ENCODE measurements at regions not wholly inside any gene's neighbourhood (a gene's known extent, or its start where the extent isn't known, plus 50 kb on each side); places are given as distances from the start of the nearest gene placed in this dataset.

DNA sequence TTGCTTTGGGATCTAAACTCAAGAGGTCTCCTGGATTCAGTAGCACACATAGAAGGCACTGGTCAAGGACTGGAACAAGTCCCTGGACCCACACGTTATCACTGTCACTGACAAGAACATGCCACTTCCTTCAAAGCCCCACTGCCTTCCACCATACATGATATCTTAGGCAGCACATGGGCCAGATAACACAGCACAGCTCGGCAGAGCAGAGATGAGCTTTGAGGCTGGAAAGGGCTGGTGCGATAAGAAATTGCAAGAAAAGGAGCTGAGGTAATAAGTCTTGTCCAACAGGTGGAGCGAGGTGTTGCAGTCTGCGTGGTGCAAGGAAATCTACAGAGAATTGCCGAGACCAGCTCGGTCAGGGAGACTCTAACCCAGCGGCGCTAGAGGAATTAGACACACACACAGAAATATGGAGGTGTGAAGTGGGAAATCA lies 139.8 kb upstream of the CDK13 start:
- TF ChIP-seq CTCF (IDR thresholded peaks at IDR 0.05) (no peak), POLR2A (IDR thresholded peaks at IDR 0.05; ENCODE audit: low read length) (no peak), CEBPB (IDR thresholded peaks at IDR 0.05) (no peak), CHD4 (IDR thresholded peaks at IDR 0.05; ENCODE audit: borderline replicate concordance) (no peak), NPAS2 (CRISPR knock-in tag; IDR thresholded peaks at IDR 0.05; ENCODE audit: borderline replicate concordance) (no peak), BHLHE40 (IDR thresholded peaks at IDR 0.05; ENCODE audit: low read depth, low read length) (no peak), EHMT2 (IDR thresholded peaks at IDR 0.05; ENCODE audit: low read depth) (no peak), RAD21 (conservative IDR thresholded peaks at IDR 0.05 in 1 of 2, IDR thresholded peaks at IDR 0.05 in 1 of 2) (no peak)
